ENCODE measurements at regions not wholly inside any gene's neighbourhood (a gene's known extent, or its start where the extent isn't known, plus 50 kb on each side); places are given as distances from the start of the nearest gene placed in this dataset.
"Not testable (repeated sequence)": the region's sequence is repeated elsewhere in the genome, so short reads cannot be mapped to it uniquely, and the experiment has no call there.

- TF ChIP-seq CTCF (IDR thresholded peaks at IDR 0.05) (no peak), POLR2A (IDR thresholded peaks at IDR 0.05) (no peak), POLR2AphosphoS5 (IDR thresholded peaks at IDR 0.05) (no peak)
- Histone ChIP-seq H3K9me3 (no peaks in the 10 kb centered on the region), H3K4me1 (no peaks in the 10 kb centered on the region), H3K27me3 (no peaks in the 10 kb centered on the region), H3K27ac (no peak overlapping the region), H3K4me3 (no peak overlapping the region), H3K36me3 (no peaks in the 10 kb centered on the region)
- intact Hi-C loops (cut with DNase I; ENCODE audit: low total_unique reads), result no loop called here
- no peak for DNase-seq (ENCODE audit: low spot score in 2 of 2)
These were observed 123.6 kb upstream of the BEND6 start for GRCh38 chr6:56831334-56831733.

GRCh38 chr6:56827908-56828649 is 126.8 kb upstream of the BEND6 start:
- Histone ChIP-seq H3K4me3 (no peak overlapping the region), H3K27ac (no peak overlapping the region), H3K27me3 (no peaks in the 10 kb centered on the region), H3K4me1 (no peaks in the 10 kb centered on the region), H3K36me3 (no peaks in the 10 kb centered on the region), H3K9me3 (no peaks in the 10 kb centered on the region)
- intact Hi-C loops (cut with DNase I; ENCODE audit: low total_unique reads), result no loop called here
- DNase-seq (ENCODE audit: low spot score in 2 of 2), result no peak
- no peak for TF ChIP-seq CTCF (IDR thresholded peaks at IDR 0.05)

GRCh38 chr6:56824431-56824830 is 130.5 kb upstream of the BEND6 start:
- H3K4me1 ChIP-seq, H3K27me3 ChIP-seq: not testable (repeated sequence)

GRCh38 chr6:56821005-56821432 is 133.9 kb upstream of the BEND6 start:
- DNase-seq (ENCODE audit: low spot score in 2 of 2), result no peak
- H3K4me3 ChIP-seq, result no peak overlapping the region
- TF ChIP-seq POLR2A (IDR thresholded peaks at IDR 0.05), result no peak
- no peak for TF ChIP-seq CTCF (IDR thresholded peaks at IDR 0.05)
- TF ChIP-seq POLR2AphosphoS5 (IDR thresholded peaks at IDR 0.05), result no peak
- intact Hi-C loops (cut with DNase I; ENCODE audit: low total_unique reads), result no loop called here
- H3K9me3 ChIP-seq, result no peaks in the 10 kb centered on the region
- no peaks in the 10 kb centered on the region for H3K36me3 ChIP-seq
- H3K4me1 ChIP-seq, result no peaks in the 10 kb centered on the region
- H3K27ac ChIP-seq, result no peak overlapping the region
- no peaks in the 10 kb centered on the region for H3K27me3 ChIP-seq

More at GRCh38 chr6:56824431-56824830, 130.5 kb upstream of the BEND6 start:
- H3K27ac ChIP-seq; H3K9me3 ChIP-seq; H3K36me3 ChIP-seq; intact Hi-C loops (cut with DNase I; ENCODE audit: low total_unique reads); DNase-seq (ENCODE audit: low spot score in 2 of 2); H3K4me3 ChIP-seq: not testable (repeated sequence)

GRCh38 chr6:56820060-56820459 is 134.8 kb upstream of the BEND6 start:
- Histone ChIP-seq H3K27me3 (no peaks in the 10 kb centered on the region), H3K4me1 (no peaks in the 10 kb centered on the region), H3K27ac (no peak overlapping the region), H3K4me3 (no peak overlapping the region), H3K36me3 (no peaks in the 10 kb centered on the region), H3K9me3 (no peaks in the 10 kb centered on the region)
- TF ChIP-seq POLR2A (IDR thresholded peaks at IDR 0.05), result no peak
- TF ChIP-seq POLR2AphosphoS5 (IDR thresholded peaks at IDR 0.05), result no peak
- no peak for TF ChIP-seq CTCF (IDR thresholded peaks at IDR 0.05)
- no peak for DNase-seq (ENCODE audit: low spot score in 2 of 2)
- intact Hi-C loops (cut with DNase I; ENCODE audit: low total_unique reads), result no loop called here

- Histone ChIP-seq H3K27ac (no peak overlapping the region), H3K9me3 (no peaks in the 10 kb centered on the region), H3K4me3 (no peak overlapping the region), H3K36me3 (no peaks in the 10 kb centered on the region), H3K27me3 (no peaks in the 10 kb centered on the region), H3K4me1 (no peaks in the 10 kb centered on the region)
- DNase-seq (ENCODE audit: low spot score in 2 of 2), result no peak
- TF ChIP-seq POLR2AphosphoS5 (IDR thresholded peaks at IDR 0.05) (no peak), CTCF (IDR thresholded peaks at IDR 0.05) (no peak), POLR2A (IDR thresholded peaks at IDR 0.05) (no peak)
- intact Hi-C loops (cut with DNase I; ENCODE audit: low total_unique reads), result no loop called here
These were observed 135.3 kb upstream of the BEND6 start for GRCh38 chr6:56819604-56820003.
